Activated CD4-positive, alpha-beta memory T cell treated with anti-CD3 and anti-CD28 coated beads for 36 hours (primary cell): ENCODE measurements at regions not wholly inside any gene's neighbourhood (a gene's known extent, or its start where the extent isn't known, plus 50 kb on each side); places are given as distances from the start of the nearest gene placed in this dataset.

Source experiments
- CTCF ChIA-PET: fragments of 350-600 bp; sonication (Branson Sonifier 250); formaldehyde crosslinking; loops from one replicate; lab custom pipeline; 2021; ENCODE audit warnings: antibody characterized with exemption, inconsistent platforms; lab: Charles Lee
- POLR2A ChIA-PET: fragments of 350-600 bp; sonication (Branson Sonifier 250); formaldehyde crosslinking; loops from one replicate; lab custom pipeline; 2021; ENCODE audit warnings: antibody characterized with exemption; lab: Charles Lee
- DNase-seq: peaks from one replicate; pipeline ENCODE4 v3.0.0-alpha.2; 2020
- H3K27ac Mint-ChIP-seq: one replicate; pipeline ENCODE4 v1.8.0; 2021; ENCODE audit warnings: mixed read lengths
- H3K27me3 Mint-ChIP-seq: one replicate; pipeline ENCODE4 v1.8.0; 2021; ENCODE audit warnings: mixed read lengths
- H3K36me3 Mint-ChIP-seq: one replicate; pipeline ENCODE4 v1.8.0; 2021; ENCODE audit warnings: mixed read lengths
- H3K4me1 Mint-ChIP-seq: one replicate; pipeline ENCODE4 v1.8.0; 2021; ENCODE audit warnings: low read depth, mixed read lengths
- H3K4me3 Mint-ChIP-seq: one replicate; pipeline ENCODE4 v1.8.0; 2021; ENCODE audit warnings: mild to moderate bottlenecking, mixed read lengths
- H3K9me3 Mint-ChIP-seq: one replicate; pipeline ENCODE4 v1.8.0; 2021; ENCODE audit warnings: mixed read lengths
- intact Hi-C: fragments of 100-400 bp; cut with micrococcal nuclease; formaldehyde crosslinking; loops from one replicate; pipeline ENCODE4 v1.15.1; 2023

GRCh38 chr18:57909620-57910019, 106.5 kb upstream of the ATP8B1 start:
- intact Hi-C loops: no loop called here
- no peaks in the 10 kb centered on the region for H3K4me1 Mint-ChIP-seq
- POLR2A ChIA-PET: no interaction called here
- no peak overlapping the region for H3K4me3 Mint-ChIP-seq
- CTCF ChIA-PET: no interaction called here
- H3K27ac Mint-ChIP-seq: no peak overlapping the region
- no peaks in the 10 kb centered on the region for H3K9me3 Mint-ChIP-seq
- no peak for DNase-seq
- peaks cover 2% of the 10 kb centered on the region for H3K27me3 Mint-ChIP-seq
- no peaks in the 10 kb centered on the region for H3K36me3 Mint-ChIP-seq

GRCh38 chr18:57908092-57908491, 105.0 kb upstream of the ATP8B1 start:
- intact Hi-C loops: no loop called here
- Mint-ChIP-seq H3K4me1 (no peaks in the 10 kb centered on the region), H3K36me3 (no peaks in the 10 kb centered on the region), H3K9me3 (no peaks in the 10 kb centered on the region), H3K27ac (no peak overlapping the region), H3K4me3 (no peak overlapping the region), H3K27me3 (peaks cover 2% of the 10 kb centered on the region)
- ChIA-PET POLR2A (no interaction called here), CTCF (no interaction called here)
- no peak for DNase-seq

- Mint-ChIP-seq H3K4me3 (no peak overlapping the region), H3K27me3 (peaks cover 2% of the 10 kb centered on the region), H3K27ac (no peak overlapping the region), H3K4me1 (no peaks in the 10 kb centered on the region), H3K36me3 (no peaks in the 10 kb centered on the region), H3K9me3 (no peaks in the 10 kb centered on the region)
- intact Hi-C loops: no loop called here
- ChIA-PET POLR2A (no interaction called here), CTCF (no interaction called here)
- no peak for DNase-seq
Observed at GRCh38 chr18:57907550-57907949, 104.4 kb upstream of the ATP8B1 start.

GRCh38 chr18:57906852-57907251, 103.7 kb upstream of the ATP8B1 start:
- no peaks in the 10 kb centered on the region for H3K4me1 Mint-ChIP-seq
- H3K27me3 Mint-ChIP-seq: peaks cover 2% of the 10 kb centered on the region
- H3K27ac Mint-ChIP-seq: no peak overlapping the region
- ChIA-PET CTCF (interaction anchor here (1.1 kb wide), 2 partner anchors 25 to 215 kb away, joined by 3 read pairs; no protein-coding TSS in a partner anchor), POLR2A (no interaction called here)
- no peak for DNase-seq
- H3K9me3 Mint-ChIP-seq: no peaks in the 10 kb centered on the region
- no peaks in the 10 kb centered on the region for H3K36me3 Mint-ChIP-seq
- intact Hi-C loops: no loop called here
- no peak overlapping the region for H3K4me3 Mint-ChIP-seq

- H3K36me3 Mint-ChIP-seq: no peaks in the 10 kb centered on the region
- ChIA-PET POLR2A (no interaction called here), CTCF (interaction anchor here (1.7 to 2.3 kb wide), 2 partner anchors 22 to 217 kb away, joined by 4 to 7 read pairs; no protein-coding TSS in a partner anchor)
- DNase-seq: no peak
- H3K27ac Mint-ChIP-seq: no peak overlapping the region
- intact Hi-C loops: no loop called here
- H3K4me3 Mint-ChIP-seq: no peak overlapping the region
- H3K4me1 Mint-ChIP-seq: no peaks in the 10 kb centered on the region
- H3K9me3 Mint-ChIP-seq: no peaks in the 10 kb centered on the region
- H3K27me3 Mint-ChIP-seq: peaks cover 5% of the 10 kb centered on the region
Observed at GRCh38 chr18:57904535-57904934, 101.4 kb upstream of the ATP8B1 start.

GRCh38 chr18:57902721-57903120, 99.6 kb upstream of the ATP8B1 start:
- ChIA-PET CTCF (interaction anchor here (1.1 to 2.3 kb wide), 2 partner anchors 219 to 233 kb away, joined by 3 to 7 read pairs; no protein-coding TSS in a partner anchor), POLR2A (no interaction called here)

GRCh38 chr18:57901825-57902589, 98.9 kb upstream of the ATP8B1 start:
- intact Hi-C loops: no loop called here
- Mint-ChIP-seq H3K36me3 (no peaks in the 10 kb centered on the region), H3K4me1 (no peaks in the 10 kb centered on the region), H3K9me3 (no peaks in the 10 kb centered on the region), H3K27me3 (peaks cover 3% of the 10 kb centered on the region), H3K4me3 (no peak overlapping the region), H3K27ac (no peak overlapping the region)
- DNase-seq: no peak
- POLR2A ChIA-PET: no interaction called here
- CTCF ChIA-PET: interaction anchor here (1.1 kb wide), 1 partner anchor 234 kb away, joined by 3 read pairs; no protein-coding TSS in a partner anchor

More at GRCh38 chr18:57902721-57903120, 99.6 kb upstream of the ATP8B1 start:
- Mint-ChIP-seq H3K27me3 (peaks cover 5% of the 10 kb centered on the region), H3K4me1 (no peaks in the 10 kb centered on the region), H3K4me3 (no peak overlapping the region), H3K9me3 (no peaks in the 10 kb centered on the region), H3K36me3 (no peaks in the 10 kb centered on the region), H3K27ac (no peak overlapping the region)
- no peak for DNase-seq
- intact Hi-C loops: no loop called here

GRCh38 chr18:57900906-57901435, 97.9 kb upstream of the ATP8B1 start:
- no peak overlapping the region for H3K27ac Mint-ChIP-seq
- no peaks in the 10 kb centered on the region for H3K4me1 Mint-ChIP-seq
- ChIA-PET CTCF (no interaction called here), POLR2A (no interaction called here)
- H3K4me3 Mint-ChIP-seq: no peak overlapping the region
- no peak for DNase-seq
- no peaks in the 10 kb centered on the region for H3K9me3 Mint-ChIP-seq
- H3K27me3 Mint-ChIP-seq: peaks cover 3% of the 10 kb centered on the region
- H3K36me3 Mint-ChIP-seq: no peaks in the 10 kb centered on the region
- intact Hi-C loops: no loop called here

GRCh38 chr18:57898506-57899124, 95.5 kb upstream of the ATP8B1 start:
- POLR2A ChIA-PET: no interaction called here
- no peaks in the 10 kb centered on the region for H3K36me3 Mint-ChIP-seq
- intact Hi-C loops: no loop called here
- no peak for DNase-seq
- H3K27ac Mint-ChIP-seq: no peak overlapping the region
- no peaks in the 10 kb centered on the region for H3K9me3 Mint-ChIP-seq
- CTCF ChIA-PET: no interaction called here
- peaks cover 3% of the 10 kb centered on the region for H3K27me3 Mint-ChIP-seq
- no peaks in the 10 kb centered on the region for H3K4me1 Mint-ChIP-seq
- H3K4me3 Mint-ChIP-seq: no peak overlapping the region

GRCh38 chr18:57895182-57895581, 92.1 kb upstream of the ATP8B1 start:
- no peaks in the 10 kb centered on the region for H3K9me3 Mint-ChIP-seq
- ChIA-PET POLR2A (no interaction called here), CTCF (interaction anchor here (1.7 kb wide), 1 partner anchor 13 kb away, joined by 4 read pairs; no protein-coding TSS in a partner anchor)
- H3K4me3 Mint-ChIP-seq: no peak overlapping the region
- DNase-seq: no peak
- H3K4me1 Mint-ChIP-seq: no peaks in the 10 kb centered on the region
- no peak overlapping the region for H3K27ac Mint-ChIP-seq
- H3K27me3 Mint-ChIP-seq: no peaks in the 10 kb centered on the region
- intact Hi-C loops: no loop called here
- no peaks in the 10 kb centered on the region for H3K36me3 Mint-ChIP-seq

GRCh38 chr18:57891707-57892391, 88.7 kb upstream of the ATP8B1 start:
- intact Hi-C loops: no loop called here
- CTCF ChIA-PET: no interaction called here
- Mint-ChIP-seq H3K36me3 (no peaks in the 10 kb centered on the region), H3K27me3 (no peaks in the 10 kb centered on the region), H3K27ac (no peak overlapping the region), H3K4me3 (no peak overlapping the region), H3K4me1 (no peaks in the 10 kb centered on the region), H3K9me3 (peaks cover 5% of the 10 kb centered on the region)
- POLR2A ChIA-PET: no interaction called here
- DNase-seq: no peak

GRCh38 chr18:57890266-57890665, 87.2 kb upstream of the ATP8B1 start:
- Mint-ChIP-seq H3K27me3 (no peaks in the 10 kb centered on the region), H3K36me3 (no peaks in the 10 kb centered on the region), H3K4me1 (no peaks in the 10 kb centered on the region), H3K9me3 (peaks cover 5% of the 10 kb centered on the region), H3K27ac (no peak overlapping the region), H3K4me3 (no peak overlapping the region)
- intact Hi-C loops: no loop called here
- POLR2A ChIA-PET: no interaction called here
- CTCF ChIA-PET: interaction anchor here (1.4 kb wide), 1 partner anchor 8 kb away, joined by 6 read pairs; no protein-coding TSS in a partner anchor
- no peak for DNase-seq
